Tibial artery (tissue), 4 donors: ENCODE measurements at regions not wholly inside any gene's neighbourhood (a gene's known extent, or its start where the extent isn't known, plus 50 kb on each side); places are given as distances from the start of the nearest gene placed in this dataset.

ENCODE experiments used
- DNase-seq, 2 donors: peaks; one replicate each; pipeline ENCODE4 v3.0.0-alpha.2; 2019
- H3K27ac ChIP-seq, 2 donors: fragments of 200-600 bp; sonication (generic) in 1 of 2; 1 replicate in 1 of 2; 2 replicates in 1 of 2; pipeline ENCODE4 v1.5.1; 2018 to 2019; ENCODE audit warnings: mild to moderate bottlenecking in 1 of 2
- H3K27me3 ChIP-seq, 2 donors: fragments of 200-600 bp; sonication (generic) in 1 of 2; one replicate each; pipeline versions ENCODE4 v1.5.1 to v1.6.0; 2016 to 2019
- H3K36me3 ChIP-seq, 3 donors: fragments of 200-600 bp; sonication (generic) in 2 of 3; one replicate each; pipeline ENCODE4 v1.5.1; 2016 to 2019; ENCODE audit warnings: mild to moderate bottlenecking in 2 of 3
- H3K4me1 ChIP-seq, 4 donors: fragments of 200-600 bp; sonication (generic) in 2 of 4; 1 replicate in 3 of 4; 2 replicates in 1 of 4; pipeline ENCODE4 v1.5.1; 2016 to 2019
- H3K4me3 ChIP-seq, 2 donors: fragments of 200-600 bp; sonication (generic) in 1 of 2; 1 replicate in 1 of 2; 2 replicates in 1 of 2; pipeline ENCODE4 v1.5.1; 2018 to 2019; ENCODE audit warnings: mild to moderate bottlenecking in 2 of 2
- H3K9me3 ChIP-seq, 3 donors: fragments of 200-600 bp; sonication (generic) in 1 of 3; one replicate each; pipeline ENCODE4 v1.5.1; 2016 to 2019
- CTCF ChIP-seq, 2 experiments: fragments of 200-600 bp in 1 of 2; fragments of 450-650 bp in 1 of 2; IDR thresholded peaks; one replicate each; pipeline ENCODE4 v1.5.1; 2017 to 2019; ENCODE audit warnings: antibody characterized with exemption in 2 of 2, mild to moderate bottlenecking in 1 of 2, moderate library complexity in 1 of 2
- intact Hi-C: fragments of 100-400 bp; cut with DNase I; formaldehyde crosslinking; loops from one replicate; pipeline ENCODE4 v1.15.0; 2023; ENCODE audit warnings: low total_unique reads

DNA sequence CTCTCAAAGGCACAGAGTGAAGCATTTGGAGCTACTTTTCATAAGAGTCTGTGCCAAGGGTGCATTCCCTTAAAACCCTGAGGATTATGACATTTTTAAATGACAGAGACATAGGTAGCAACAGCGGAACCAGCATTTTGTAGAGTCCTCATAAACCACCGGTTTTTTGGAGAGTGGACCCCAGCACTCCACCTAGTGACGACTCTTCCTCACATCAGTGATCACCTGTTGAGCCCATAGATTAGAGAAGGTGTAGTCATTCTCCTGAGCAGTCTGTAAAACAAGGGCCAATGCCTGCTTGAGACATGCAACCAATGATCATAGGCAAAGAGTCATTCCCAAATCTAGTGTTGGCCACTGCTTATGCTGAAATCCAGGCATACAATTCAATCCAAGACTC lies 399.1 kb downstream of the GXYLT1 start:
- no peaks in the 10 kb centered on the region for H3K4me1 ChIP-seq
- no peak overlapping the region for H3K4me3 ChIP-seq
- no peak for DNase-seq
- no peaks in the 10 kb centered on the region for H3K36me3 ChIP-seq
- H3K27me3 ChIP-seq: no peaks in the 10 kb centered on the region
- no peak overlapping the region for H3K27ac ChIP-seq
- intact Hi-C loops: no loop called here
- TF ChIP-seq CTCF (IDR thresholded peaks at IDR 0.05): no peak
- H3K9me3 ChIP-seq: peaks cover 0 to 4% (median 0%) of the 10 kb centered on the region in 3 donors

GRCh38 chr12:41743835-41744234 lies 400.8 kb downstream of the GXYLT1 start:
- Histone ChIP-seq H3K4me1 (no peaks in the 10 kb centered on the region), H3K4me3 (no peak overlapping the region), H3K9me3 (no peaks in the 10 kb centered on the region), H3K27ac (no peak overlapping the region), H3K36me3 (no peaks in the 10 kb centered on the region), H3K27me3 (no peaks in the 10 kb centered on the region)
- DNase-seq: no peak
- TF ChIP-seq CTCF (IDR thresholded peaks at IDR 0.05): no peak
- intact Hi-C loops: no loop called here

GRCh38 chr12:41739066-41739465 lies 405.6 kb downstream of the GXYLT1 start:
- H3K27me3 ChIP-seq: no peaks in the 10 kb centered on the region
- H3K9me3 ChIP-seq: no peaks in the 10 kb centered on the region
- H3K4me1 ChIP-seq: no peaks in the 10 kb centered on the region
- no peak for TF ChIP-seq CTCF (IDR thresholded peaks at IDR 0.05)
- no peak overlapping the region for H3K4me3 ChIP-seq
- H3K27ac ChIP-seq: no peak overlapping the region
- DNase-seq: no peak
- intact Hi-C loops: no loop called here
- no peaks in the 10 kb centered on the region for H3K36me3 ChIP-seq

DNA sequence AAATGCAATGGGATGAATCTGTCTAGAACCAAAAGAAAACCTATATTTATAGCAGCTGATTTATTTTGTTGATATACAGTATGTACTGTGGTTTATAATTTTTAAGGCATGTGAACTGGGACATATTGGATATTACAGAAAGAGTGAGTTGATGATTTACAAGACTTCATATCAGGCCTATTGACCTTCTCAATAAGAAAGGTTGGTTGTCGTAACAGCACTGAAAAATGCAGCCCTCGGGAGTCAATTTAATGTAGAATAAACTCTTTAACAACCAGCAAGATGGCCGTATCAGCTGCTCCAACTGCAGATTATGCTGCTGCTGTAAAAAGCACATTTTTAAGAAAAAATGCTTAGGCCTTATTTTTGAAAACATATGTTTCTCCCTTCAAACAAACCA lies 407.3 kb downstream of the GXYLT1 start:
- no peaks in the 10 kb centered on the region for H3K27me3 ChIP-seq
- intact Hi-C loops: no loop called here
- no peak for TF ChIP-seq CTCF (IDR thresholded peaks at IDR 0.05)
- no peak for DNase-seq
- no peaks in the 10 kb centered on the region for H3K36me3 ChIP-seq
- no peaks in the 10 kb centered on the region for H3K4me1 ChIP-seq
- H3K27ac ChIP-seq: no peak overlapping the region
- H3K4me3 ChIP-seq: no peak overlapping the region
- no peaks in the 10 kb centered on the region for H3K9me3 ChIP-seq

GRCh38 chr12:41736436-41736835 lies 408.2 kb downstream of the GXYLT1 start:
- no peaks in the 10 kb centered on the region for H3K9me3 ChIP-seq
- TF ChIP-seq CTCF (IDR thresholded peaks at IDR 0.05): no peak
- no peak overlapping the region for H3K4me3 ChIP-seq
- H3K27me3 ChIP-seq: no peaks in the 10 kb centered on the region
- no peak for DNase-seq
- intact Hi-C loops: no loop called here
- H3K4me1 ChIP-seq: no peaks in the 10 kb centered on the region
- no peaks in the 10 kb centered on the region for H3K36me3 ChIP-seq
- no peak overlapping the region for H3K27ac ChIP-seq

DNA sequence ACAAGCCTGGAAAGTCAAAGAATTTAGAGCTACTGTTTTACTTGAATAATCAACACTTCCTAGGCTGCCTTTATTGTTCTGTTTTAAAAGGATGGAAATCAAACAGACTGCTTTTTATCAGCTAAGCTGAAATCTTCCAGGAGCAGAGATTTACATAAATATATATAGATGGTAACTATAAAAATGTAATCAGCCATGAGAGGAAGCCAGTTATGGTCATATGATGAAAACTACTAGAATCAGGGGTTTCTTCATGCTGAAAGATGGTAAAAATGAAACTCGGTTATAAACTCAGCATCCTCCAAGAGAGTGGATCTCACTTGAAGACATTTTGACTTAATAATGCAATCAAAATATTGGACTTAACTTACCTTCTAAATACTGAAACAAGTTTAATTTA lies 413.0 kb downstream of the GXYLT1 start:
- no peak overlapping the region for H3K27ac ChIP-seq
- TF ChIP-seq CTCF (IDR thresholded peaks at IDR 0.05): no peak
- intact Hi-C loops: no loop called here
- H3K4me3 ChIP-seq: no peak overlapping the region
- no peaks in the 10 kb centered on the region for H3K27me3 ChIP-seq
- no peaks in the 10 kb centered on the region for H3K9me3 ChIP-seq
- no peak for DNase-seq
- H3K4me1 ChIP-seq: no peaks in the 10 kb centered on the region
- H3K36me3 ChIP-seq: no peaks in the 10 kb centered on the region
